ENCODE measurements at regions not wholly inside any gene's neighbourhood (a gene's known extent, or its start where the extent isn't known, plus 50 kb on each side); places are given as distances from the start of the nearest gene placed in this dataset.
A peak's percentile ranks its signal among the peaks of the same experiment; 100 is the strongest.
"Not testable (repeated sequence)": the region's sequence is repeated elsewhere in the genome, so short reads cannot be mapped to it uniquely, and the experiment has no call there.

DNA sequence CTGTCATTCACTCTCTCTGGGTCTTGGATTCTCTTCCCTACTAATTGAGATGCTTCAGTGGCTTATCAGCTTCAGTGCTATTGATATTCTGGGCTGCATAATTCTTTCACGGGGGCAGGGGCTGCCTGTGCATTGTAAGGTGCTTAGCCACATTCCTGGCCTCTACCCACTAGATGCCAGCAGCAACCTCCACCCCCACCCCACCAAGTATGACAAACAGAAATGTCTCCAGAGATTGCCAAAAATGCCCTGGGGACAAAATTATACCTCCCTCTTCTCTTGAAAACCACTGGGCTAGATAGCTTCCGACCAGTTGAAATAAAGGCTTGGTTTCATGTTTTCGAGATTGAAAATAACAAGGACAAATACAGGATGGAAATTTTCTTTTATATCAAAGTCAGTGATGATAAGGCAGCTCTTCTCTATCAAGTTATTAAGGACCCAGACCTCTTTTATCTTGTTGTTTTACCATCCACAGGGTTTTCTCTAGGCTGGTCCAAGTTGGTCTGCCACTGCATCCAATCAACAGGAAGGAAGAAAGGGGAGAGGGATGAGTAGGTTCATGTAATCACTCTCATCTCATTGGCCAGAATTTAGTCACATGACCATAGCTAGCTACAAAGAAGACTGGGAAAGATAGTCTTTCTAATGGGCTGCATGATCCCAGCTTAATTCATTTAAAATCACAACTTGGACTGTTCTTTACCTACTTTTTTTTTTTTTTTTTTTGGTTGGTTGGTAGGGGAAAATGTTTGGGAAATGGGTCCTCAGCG is 92.1 kb upstream of the RANBP3L start:
- Histone ChIP-seq H3K36me3 (no peaks in the 10 kb centered on the region), H3K9me3 (replicated peaks in 1 of 11) (no peaks in the 10 kb centered on the region), H3K4me1 (peaks cover 93 to 100% (median 97%) of the 10 kb centered on the region in 10 experiments), H3K27ac (peak overlapping the region in 10 of 11 experiments; percentile 62 to 100 (median 96); a peak in 20 of 22 replicates), H3K27me3 (no peaks in the 10 kb centered on the region), H4K20me1 (no peaks in the 10 kb centered on the region), H3K4me2 (peak overlapping the region; percentile 69 to 92 (median 87)), H3K4me3 (peak overlapping the region in 7 of 10 experiments; percentile 5 to 33 (median 23); a peak in 9 of 20 replicates), H3K9ac (peak overlapping the region in 9 of 11 experiments; percentile 41 to 85 (median 78); a peak in 18 of 22 replicates)
- TF ChIP-seq Cebpa-rat (IDR thresholded peaks at IDR 0.05) = no peak

DNA sequence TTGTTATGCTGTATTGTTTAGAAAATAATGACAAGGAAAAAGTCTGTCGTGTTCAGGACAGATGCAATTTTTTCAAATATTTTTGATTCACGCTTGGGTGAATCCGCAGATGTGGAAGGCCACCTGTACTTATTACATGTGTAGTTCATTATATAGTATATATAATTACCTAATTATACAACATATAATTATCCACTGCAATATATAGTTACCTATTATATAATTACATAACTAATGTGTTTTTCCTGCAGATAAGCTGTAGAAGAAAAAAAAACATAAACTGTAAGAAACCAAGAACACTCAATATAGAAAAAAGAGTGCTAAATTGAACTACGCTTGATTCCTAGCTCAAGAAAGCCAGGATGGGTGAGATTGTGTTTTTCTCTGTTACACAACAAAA is 93.6 kb upstream of the RANBP3L start:
- H4K20me1 ChIP-seq = no peaks in the 10 kb centered on the region
- H3K4me3 ChIP-seq = peak overlapping the region in 6 of 10 experiments; percentile 20 to 46 (median 42); a peak in 6 of 20 replicates
- peaks cover 79 to 100% (median 95%) of the 10 kb centered on the region in 10 experiments for H3K4me1 ChIP-seq
- H3K36me3 ChIP-seq = no peaks in the 10 kb centered on the region
- peak overlapping the region in 10 of 11 experiments; percentile 50 to 100 (median 96); a peak in 20 of 22 replicates for H3K27ac ChIP-seq
- H3K4me2 ChIP-seq = peak overlapping the region; percentile 67 to 92 (median 87); a peak in 20 of 22 replicates
- peak overlapping the region in 9 of 11 experiments; percentile 25 to 85 (median 78); a peak in 15 of 22 replicates for H3K9ac ChIP-seq
- TF ChIP-seq Cebpa-rat (IDR thresholded peaks at IDR 0.05) = no peak
- no peaks in the 10 kb centered on the region for H3K27me3 ChIP-seq
- no peaks in the 10 kb centered on the region for H3K9me3 ChIP-seq (replicated peaks in 1 of 11)

DNA sequence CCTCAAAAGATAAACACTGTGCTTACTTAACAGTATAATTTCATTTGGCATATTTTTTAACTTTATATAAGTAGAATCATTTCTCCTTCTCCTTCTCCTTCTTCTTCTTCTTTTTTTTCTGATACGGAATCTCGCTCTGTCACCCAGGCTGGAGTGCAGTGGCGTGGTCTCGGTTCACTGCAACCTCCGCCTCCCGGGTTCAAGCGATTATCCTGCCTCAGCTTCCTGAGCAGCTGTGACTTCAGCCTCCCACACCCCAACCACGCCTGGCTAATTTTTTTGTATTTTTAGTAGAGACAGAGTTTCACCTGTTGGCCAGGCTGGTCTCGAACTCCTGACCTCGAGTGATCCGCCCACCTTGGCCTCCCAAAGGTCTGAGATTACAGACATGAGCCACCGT is 94.2 kb upstream of the RANBP3L start:
- H3K9ac ChIP-seq = peak overlapping the region in 9 of 11 experiments; percentile 25 to 85 (median 78); a peak in 17 of 22 replicates
- H3K27ac ChIP-seq = peak overlapping the region; percentile 19 to 100 (median 94); a peak in 20 of 22 replicates
- H3K4me2 ChIP-seq = peak overlapping the region; percentile 67 to 92 (median 87)
- H3K27me3 ChIP-seq; H3K36me3 ChIP-seq; H3K9me3 ChIP-seq (replicated peaks in 1 of 11); H4K20me1 ChIP-seq: not testable (repeated sequence)
- peaks cover 79 to 100% (median 95%) of the 10 kb centered on the region in 10 experiments for H3K4me1 ChIP-seq
- H3K4me3 ChIP-seq = peak overlapping the region in 8 of 10 experiments; percentile 20 to 52 (median 42); a peak in 9 of 20 replicates

DNA sequence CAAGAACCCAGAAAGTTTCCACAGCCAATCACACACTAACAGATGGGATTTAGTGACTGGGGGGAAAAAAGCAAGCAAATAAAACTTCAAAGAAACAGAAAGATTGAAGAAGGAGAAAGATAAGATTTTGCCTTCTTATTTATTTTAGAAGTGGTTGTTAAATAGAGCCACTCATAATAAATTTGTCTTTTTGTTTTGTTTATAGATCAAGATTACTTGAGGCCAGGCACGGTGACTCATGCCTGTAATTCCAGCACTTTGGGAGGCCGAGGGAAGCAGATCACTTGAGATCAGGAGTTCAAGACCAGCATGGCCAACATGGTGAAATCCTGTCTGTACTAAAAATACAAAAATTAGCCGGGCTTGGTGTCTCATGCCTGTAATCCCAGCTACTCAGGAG is 94.9 kb upstream of the RANBP3L start:
- no peak for TF ChIP-seq Cebpa-rat (IDR thresholded peaks at IDR 0.05)
- no peak overlapping the region for H3K4me3 ChIP-seq
- no peaks in the 10 kb centered on the region for H3K36me3 ChIP-seq
- peak overlapping the region in 8 of 11 experiments; percentile 56 to 85 (median 79); a peak in 15 of 22 replicates for H3K9ac ChIP-seq
- peaks cover 79 to 100% (median 95%) of the 10 kb centered on the region in 10 experiments for H3K4me1 ChIP-seq
- H4K20me1 ChIP-seq = no peaks in the 10 kb centered on the region
- H3K4me2 ChIP-seq = peak overlapping the region; percentile 2 to 92 (median 87); a peak in 19 of 22 replicates
- H3K27ac ChIP-seq = peak overlapping the region; percentile 19 to 100 (median 94); a peak in 20 of 22 replicates
- H3K27me3 ChIP-seq = no peaks in the 10 kb centered on the region
- peaks cover 0 to 9% (median 0%) of the 10 kb centered on the region in 11 experiments; a peak in 2 of 22 replicates for H3K9me3 ChIP-seq (replicated peaks in 1 of 11)

DNA sequence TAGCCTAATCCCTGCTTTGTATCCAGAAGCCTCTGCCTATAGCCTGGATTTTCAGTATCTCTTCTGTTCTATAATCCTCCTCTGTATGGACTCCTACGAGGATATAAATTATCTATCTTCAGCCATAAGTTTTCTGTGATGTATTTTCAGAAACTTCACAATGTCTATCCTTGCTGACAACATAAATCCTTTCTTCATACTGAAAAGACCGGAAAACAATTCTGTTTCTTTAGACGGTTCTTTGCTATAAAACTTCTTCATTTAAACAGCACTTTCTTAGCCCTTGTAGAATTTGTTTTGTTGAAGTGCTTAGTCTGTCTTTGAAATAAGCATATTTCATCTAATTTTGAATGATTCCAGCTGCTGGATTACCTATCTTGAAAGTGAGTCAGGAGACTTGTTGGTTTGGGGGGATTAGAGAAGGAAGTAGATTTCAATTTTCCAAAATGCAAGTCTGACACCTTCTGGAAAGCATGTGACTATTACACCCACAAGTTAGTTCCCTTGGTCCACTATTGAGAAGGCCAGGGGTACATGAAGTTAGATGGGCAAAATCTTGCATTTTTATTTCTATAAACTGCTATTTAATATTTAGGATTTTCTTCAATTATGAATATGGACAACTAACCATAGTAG is 96.3 kb upstream of the RANBP3L start:
- H3K9me3 ChIP-seq (replicated peaks in 1 of 11) = peaks cover 0 to 9% (median 0%) of the 10 kb centered on the region in 11 experiments; a peak in 2 of 22 replicates
- no peak for TF ChIP-seq Cebpa-rat (IDR thresholded peaks at IDR 0.05)

DNA sequence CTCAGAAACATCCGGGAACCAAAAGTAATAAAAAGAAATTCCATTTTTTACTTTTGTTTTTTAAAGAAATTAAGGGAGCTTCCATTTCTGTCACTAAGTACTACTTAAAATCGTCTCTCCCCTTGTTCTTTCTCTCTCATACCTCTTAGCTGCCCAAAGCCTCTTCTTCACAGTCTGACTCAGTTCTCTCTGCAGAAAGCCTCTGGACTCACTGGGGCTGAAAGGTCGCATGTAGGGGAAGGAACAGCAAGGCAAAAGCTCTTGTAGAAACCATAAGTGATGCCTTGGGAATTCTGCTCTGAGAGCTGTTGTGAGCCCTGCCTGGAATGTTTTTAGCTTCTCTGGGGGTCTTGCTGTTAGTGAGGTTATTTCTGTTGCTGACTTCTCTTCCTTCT is 100.8 kb upstream of the RANBP3L start:
- no peak for TF ChIP-seq Cebpa-rat (IDR thresholded peaks at IDR 0.05)
- peaks cover 79 to 98% (median 92%) of the 10 kb centered on the region in 10 experiments for H3K4me1 ChIP-seq
- peak overlapping the region in 9 of 11 experiments; percentile 74 to 94 (median 91); a peak in 18 of 22 replicates for H3K9ac ChIP-seq

More for the DNA sequence above, 96.3 kb upstream of the RANBP3L start:
- no peak overlapping the region for H3K4me3 ChIP-seq
- peak overlapping the region in 9 of 11 experiments; percentile 2 to 85 (median 78); a peak in 14 of 22 replicates for H3K9ac ChIP-seq
- H3K4me1 ChIP-seq = peaks cover 79 to 100% (median 95%) of the 10 kb centered on the region in 10 experiments
- no peaks in the 10 kb centered on the region for H4K20me1 ChIP-seq
- H3K4me2 ChIP-seq = peak overlapping the region; percentile 2 to 92 (median 87); a peak in 20 of 22 replicates
- peak overlapping the region in 9 of 11 experiments; percentile 70 to 100 (median 98); a peak in 18 of 22 replicates for H3K27ac ChIP-seq
- H3K27me3 ChIP-seq = no peaks in the 10 kb centered on the region
- H3K36me3 ChIP-seq = no peaks in the 10 kb centered on the region

DNA sequence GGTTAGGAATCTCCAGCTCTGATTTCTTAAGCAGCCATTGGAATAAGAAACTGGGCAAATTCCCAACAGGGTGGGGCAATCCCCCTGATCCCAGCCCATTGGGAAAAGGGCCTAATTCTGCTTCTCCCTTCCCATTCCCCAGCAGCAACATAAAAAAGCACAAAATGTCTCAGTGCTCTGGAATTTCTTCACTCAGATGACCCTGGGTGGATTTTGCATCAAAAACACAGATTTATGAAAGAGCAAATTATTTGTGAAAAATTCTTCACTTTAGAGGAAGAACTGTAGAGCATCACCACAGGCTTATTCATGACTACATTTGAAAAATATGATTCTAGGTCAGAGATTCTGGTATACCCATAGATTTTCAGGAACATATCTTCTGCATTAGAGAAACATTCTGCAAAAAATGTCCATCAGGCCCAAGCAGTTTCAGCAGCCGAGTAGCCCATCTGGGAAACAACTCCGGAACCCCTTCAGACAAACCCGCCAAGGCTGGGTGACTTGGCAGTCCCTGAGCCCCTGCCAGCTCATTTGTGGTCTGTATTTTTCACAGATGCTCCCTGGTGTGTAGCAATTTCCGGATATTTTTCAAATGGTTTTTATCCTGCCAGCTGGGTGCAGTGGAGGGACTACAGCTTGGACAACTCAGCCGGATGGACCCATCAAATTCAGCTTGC is 102.1 kb upstream of the RANBP3L start:
- Histone ChIP-seq H3K4me1 (peaks cover 76 to 91% (median 84%) of the 10 kb centered on the region in 10 experiments), H3K36me3 (peaks cover 0 to 4% (median 0%) of the 10 kb centered on the region in 11 experiments; a peak in 1 of 22 replicates), H3K27me3 (no peaks in the 10 kb centered on the region), H3K4me3 (peak overlapping the region in 7 of 10 experiments; percentile 17 to 58 (median 36); a peak in 6 of 20 replicates), H4K20me1 (no peaks in the 10 kb centered on the region), H3K9me3 (replicated peaks in 1 of 11) (peaks cover 5 to 23% (median 11%) of the 10 kb centered on the region in 11 experiments; a peak in 20 of 22 replicates), H3K27ac (peak overlapping the region; percentile 28 to 100 (median 98); a peak in 21 of 22 replicates), H3K4me2 (peak overlapping the region; percentile 66 to 89 (median 81)), H3K9ac (peak overlapping the region; percentile 14 to 94 (median 90); a peak in 20 of 22 replicates)
- TF ChIP-seq Cebpa-rat (IDR thresholded peaks at IDR 0.05) = peak in 10 of 11 experiments; percentile 49 to 98 (median 96); a peak in 18 of 22 replicates

More for the DNA sequence above, 100.8 kb upstream of the RANBP3L start:
- peak overlapping the region; percentile 66 to 89 (median 79) for H3K4me2 ChIP-seq
- no peak overlapping the region for H3K4me3 ChIP-seq
- H3K27ac ChIP-seq = peak overlapping the region; percentile 28 to 100 (median 98); a peak in 20 of 22 replicates
- peaks cover 0 to 13% (median under 1%) of the 10 kb centered on the region in 11 experiments; a peak in 6 of 22 replicates for H3K9me3 ChIP-seq (replicated peaks in 1 of 11)
- no peaks in the 10 kb centered on the region for H3K27me3 ChIP-seq
- H3K36me3 ChIP-seq = no peaks in the 10 kb centered on the region; a peak in 1 of 22 replicates
- no peaks in the 10 kb centered on the region for H4K20me1 ChIP-seq

DNA sequence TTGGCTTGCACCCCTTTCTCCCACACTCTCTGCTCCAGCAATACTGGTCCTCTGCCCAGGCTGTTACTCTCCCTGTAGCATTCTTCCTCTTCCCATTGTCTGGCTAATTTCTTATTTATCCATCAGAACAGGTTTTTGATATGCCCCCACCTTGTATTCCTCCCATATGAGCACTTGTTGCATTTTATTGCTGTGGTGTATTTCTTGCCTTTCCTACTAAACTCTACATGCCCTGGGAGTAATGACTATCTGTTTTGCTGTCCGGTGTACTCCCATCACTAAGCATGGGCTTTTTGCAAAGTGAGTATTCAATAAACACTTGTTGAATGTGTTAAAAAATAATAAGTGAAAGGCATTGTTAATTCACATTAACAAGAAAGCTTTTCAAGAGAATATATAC is 104.3 kb upstream of the RANBP3L start:
- TF ChIP-seq Cebpa-rat (IDR thresholded peaks at IDR 0.05) = no peak
- peaks cover 61 to 75% (median 64%) of the 10 kb centered on the region in 10 experiments for H3K4me1 ChIP-seq
- H3K27ac ChIP-seq = peak overlapping the region in 10 of 11 experiments; percentile 5 to 100 (median 98); a peak in 19 of 22 replicates
- H3K4me3 ChIP-seq = no peak overlapping the region
- peak overlapping the region; percentile 55 to 89 (median 79); a peak in 21 of 22 replicates for H3K4me2 ChIP-seq
- H3K36me3 ChIP-seq = peaks cover 0 to 4% (median 0%) of the 10 kb centered on the region in 11 experiments; a peak in 2 of 22 replicates
- H4K20me1 ChIP-seq = no peaks in the 10 kb centered on the region
- peaks cover 25 to 38% (median 34%) of the 10 kb centered on the region in 11 experiments for H3K9me3 ChIP-seq (replicated peaks in 1 of 11)
- H3K27me3 ChIP-seq = no peaks in the 10 kb centered on the region
- H3K9ac ChIP-seq = peak overlapping the region in 8 of 11 experiments; percentile 84 to 94 (median 92); a peak in 13 of 22 replicates
